IMR-90 (cell line): ENCODE measurements at regions not wholly inside any gene's neighbourhood (a gene's known extent, or its start where the extent isn't known, plus 50 kb on each side); places are given as distances from the start of the nearest gene placed in this dataset.

Source experiments
- POLR2A ChIP-seq: IDR thresholded peaks from 2 replicates; pipeline ENCODE4 v1.6.1; 2012; ENCODE audit warnings: mild to moderate bottlenecking, low read depth, low read length
- USF2 ChIP-seq: fragments of 150-350 bp; IDR thresholded peaks from 2 replicates; pipeline ENCODE4 v1.6.1; 2017; ENCODE audit warnings: mild to moderate bottlenecking, antibody characterized with exemption, low read length, low read depth
- TF ChIP-seq, protein P1 (sequence below): conservative IDR thresholded peaks from 2 replicates; pipeline ENCODE4 v1.5.1; 2012; ENCODE audit warnings: mild to moderate bottlenecking, low read depth, low read length, improper control_type of control experiment

DNA sequence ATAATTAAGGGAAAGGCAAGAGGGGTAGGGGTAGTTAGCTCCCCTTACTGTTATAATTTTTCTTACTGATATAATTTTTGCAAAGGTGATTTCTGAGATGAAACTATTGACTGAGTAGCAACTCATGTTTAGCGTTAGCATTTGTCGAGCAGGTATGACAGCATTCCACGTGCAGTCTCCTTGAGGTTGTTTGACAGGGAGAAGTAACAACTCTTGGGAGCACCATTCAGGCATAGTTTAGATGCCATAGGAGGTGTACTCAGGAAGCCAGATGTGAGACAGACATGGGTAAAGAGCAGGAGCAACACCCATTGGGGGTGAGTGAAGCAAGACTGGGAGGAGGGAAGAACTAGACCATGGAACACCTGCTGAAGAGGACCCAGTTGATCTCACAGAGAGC is 96.6 kb upstream of the KLF6 start:
- TF ChIP-seq, protein P1, sequence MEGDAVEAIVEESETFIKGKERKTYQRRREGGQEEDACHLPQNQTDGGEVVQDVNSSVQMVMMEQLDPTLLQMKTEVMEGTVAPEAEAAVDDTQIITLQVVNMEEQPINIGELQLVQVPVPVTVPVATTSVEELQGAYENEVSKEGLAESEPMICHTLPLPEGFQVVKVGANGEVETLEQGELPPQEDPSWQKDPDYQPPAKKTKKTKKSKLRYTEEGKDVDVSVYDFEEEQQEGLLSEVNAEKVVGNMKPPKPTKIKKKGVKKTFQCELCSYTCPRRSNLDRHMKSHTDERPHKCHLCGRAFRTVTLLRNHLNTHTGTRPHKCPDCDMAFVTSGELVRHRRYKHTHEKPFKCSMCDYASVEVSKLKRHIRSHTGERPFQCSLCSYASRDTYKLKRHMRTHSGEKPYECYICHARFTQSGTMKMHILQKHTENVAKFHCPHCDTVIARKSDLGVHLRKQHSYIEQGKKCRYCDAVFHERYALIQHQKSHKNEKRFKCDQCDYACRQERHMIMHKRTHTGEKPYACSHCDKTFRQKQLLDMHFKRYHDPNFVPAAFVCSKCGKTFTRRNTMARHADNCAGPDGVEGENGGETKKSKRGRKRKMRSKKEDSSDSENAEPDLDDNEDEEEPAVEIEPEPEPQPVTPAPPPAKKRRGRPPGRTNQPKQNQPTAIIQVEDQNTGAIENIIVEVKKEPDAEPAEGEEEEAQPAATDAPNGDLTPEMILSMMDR = no peak
- no peak for TF ChIP-seq POLR2A
- TF ChIP-seq USF2 = no peak
